Left renal cortex interstitium (tissue), 4 donors: ENCODE measurements at regions not wholly inside any gene's neighbourhood (a gene's known extent, or its start where the extent isn't known, plus 50 kb on each side); places are given as distances from the start of the nearest gene placed in this dataset.
"Not testable (repeated sequence)": the region's sequence is repeated elsewhere in the genome, so short reads cannot be mapped to it uniquely, and the experiment has no call there.

Experiments
- DNase-seq, 4 donors: peaks; one replicate each; pipeline ENCODE4 v3.0.0-alpha.2; 2013; ENCODE audit warnings: low read depth in 4 of 4, low spot score in 2 of 4, missing footprints in 1 of 4

- no peak for DNase-seq
Observed at GRCh38 chrX:102784550-102784949, 64.0 kb downstream of the GPRASP3 start.

DNA sequence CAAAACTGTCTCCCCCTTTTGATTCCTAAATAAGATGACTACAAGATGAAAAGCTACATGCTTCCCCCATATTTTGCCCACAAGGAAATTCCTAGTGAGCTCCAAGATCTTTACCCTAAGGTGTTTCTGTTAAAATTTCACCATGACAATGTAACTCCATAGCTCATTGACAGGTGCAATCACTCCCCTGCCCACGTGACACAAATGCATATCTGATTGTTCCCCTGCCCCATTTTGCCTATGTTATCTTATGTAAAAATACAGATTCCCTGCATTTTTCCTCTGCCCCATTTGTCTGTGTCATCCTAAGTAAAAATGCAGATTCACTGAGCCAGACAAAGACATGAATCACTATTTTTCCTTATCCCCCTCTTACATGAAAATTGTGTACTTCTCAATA is 66.7 kb downstream of the GPRASP3 start:
- DNase-seq = no peak

DNA sequence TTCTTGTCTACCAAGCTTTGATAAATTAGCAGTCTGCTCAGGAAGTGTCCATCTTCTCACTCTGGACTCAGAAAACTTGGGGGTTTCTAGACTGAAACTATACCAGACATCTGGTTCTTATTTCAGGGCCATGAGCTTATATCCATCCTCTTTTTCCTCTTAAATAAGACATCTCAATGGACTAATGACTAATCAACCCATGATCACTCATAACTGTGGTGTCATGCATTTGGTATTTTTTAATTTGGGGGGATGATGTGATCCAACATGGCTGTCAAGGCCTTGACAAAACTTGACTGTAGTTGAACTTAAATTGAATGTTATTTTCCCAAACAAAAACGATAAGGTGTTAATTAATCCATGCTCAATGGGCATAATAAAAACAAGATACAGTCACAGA is 87.8 kb downstream of the GPRASP3 start:
- no peak for DNase-seq

GRCh38 chrX:102818269-102818668 is 97.7 kb downstream of the GPRASP3 start:
- DNase-seq = not testable (repeated sequence)

DNA sequence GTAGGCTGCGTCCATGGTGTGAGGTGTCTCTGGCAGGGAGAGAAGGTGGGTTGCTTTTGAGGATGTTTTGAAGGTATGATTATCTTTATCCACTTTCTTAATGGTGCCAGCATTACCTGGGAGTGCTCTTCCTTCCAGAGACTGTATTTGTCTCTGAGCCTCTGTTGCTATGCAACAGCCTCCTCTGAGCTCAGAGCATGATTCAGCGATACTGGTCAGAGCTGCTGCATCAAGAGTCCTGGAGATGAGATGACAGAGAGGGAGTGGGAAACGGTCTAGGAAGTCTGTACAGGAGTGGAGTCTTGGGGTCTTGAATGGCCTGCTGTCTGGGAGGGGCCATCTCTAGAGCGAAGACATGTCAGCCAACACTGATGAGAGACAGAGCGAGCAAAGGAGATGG is 104.4 kb upstream of the RAB40AL start:
- no peak for DNase-seq

DNA sequence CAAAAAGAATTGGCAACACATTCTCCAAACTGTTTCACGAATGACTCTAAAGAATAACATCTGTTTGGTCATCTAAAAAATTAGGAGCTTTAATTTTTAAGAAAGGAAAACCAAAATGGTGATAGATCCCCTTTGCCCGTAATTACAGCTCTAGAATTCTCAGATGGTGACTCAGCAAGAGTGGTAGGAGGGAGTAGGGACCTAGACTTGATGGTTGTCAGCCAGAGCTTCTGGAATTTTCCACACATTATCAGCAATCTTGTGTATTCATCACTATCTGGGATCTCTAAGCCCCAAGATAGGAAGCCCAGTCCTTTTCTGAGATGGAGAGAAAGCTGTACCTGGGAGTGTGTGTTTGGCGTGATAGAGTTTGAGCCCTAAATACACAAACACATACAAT is 103.9 kb upstream of the RAB40AL start:
- no peak for DNase-seq

DNA sequence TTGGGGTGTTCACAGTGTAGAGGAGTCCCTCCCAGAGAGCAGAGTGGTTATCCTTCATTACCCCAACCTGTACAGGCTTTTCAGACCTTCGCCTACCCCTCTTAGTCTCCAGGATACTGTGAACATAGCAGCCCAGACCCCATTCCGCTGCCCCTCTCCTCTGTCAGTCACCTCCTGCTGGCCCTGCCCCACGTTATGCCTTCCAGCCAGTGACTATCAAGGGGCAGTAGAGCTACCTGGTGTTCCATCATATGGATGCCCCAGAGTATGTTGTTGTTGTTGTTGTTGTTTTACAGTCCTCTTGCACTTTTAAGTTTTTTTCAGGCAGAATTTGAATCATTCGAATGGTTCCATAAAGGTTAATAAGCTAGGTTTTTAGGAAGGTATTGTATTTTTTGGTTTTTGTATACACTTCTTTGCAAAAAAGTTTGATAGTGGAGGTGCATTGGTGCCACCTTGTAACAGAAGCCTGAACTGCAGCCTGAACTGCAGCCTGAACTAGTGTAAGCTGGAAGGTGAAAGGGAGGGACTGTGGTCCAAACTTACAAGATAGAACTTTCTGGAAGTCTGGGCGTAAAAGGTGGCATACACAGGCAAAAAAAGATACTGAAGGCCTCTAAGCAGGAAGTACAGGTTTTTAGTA is 101.4 kb upstream of the RAB40AL start:
- peak in 1 of 4 donors; percentile 2 for DNase-seq

- DNase-seq = no peak
Observed at GRCh38 chrX:102837847-102838246, 99.2 kb upstream of the RAB40AL start.

GRCh38 chrX:102840871-102841705 is 96.0 kb upstream of the RAB40AL start:
- no peak for DNase-seq

DNA sequence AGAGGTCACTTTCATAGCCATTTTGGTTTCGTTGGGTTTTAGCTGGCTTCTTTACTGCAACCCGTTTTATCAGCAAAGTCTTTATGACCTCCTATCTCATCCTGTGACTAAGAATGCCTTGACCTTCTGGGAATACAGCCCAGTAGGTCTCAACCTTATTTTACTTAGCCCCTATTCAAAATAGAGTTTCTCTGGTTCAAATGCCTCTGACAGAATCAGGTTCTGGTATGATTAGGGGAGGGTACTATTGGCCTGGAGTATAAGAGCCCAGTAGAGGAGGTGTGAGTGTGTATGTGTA is 95.4 kb upstream of the RAB40AL start:
- no peak for DNase-seq

DNA sequence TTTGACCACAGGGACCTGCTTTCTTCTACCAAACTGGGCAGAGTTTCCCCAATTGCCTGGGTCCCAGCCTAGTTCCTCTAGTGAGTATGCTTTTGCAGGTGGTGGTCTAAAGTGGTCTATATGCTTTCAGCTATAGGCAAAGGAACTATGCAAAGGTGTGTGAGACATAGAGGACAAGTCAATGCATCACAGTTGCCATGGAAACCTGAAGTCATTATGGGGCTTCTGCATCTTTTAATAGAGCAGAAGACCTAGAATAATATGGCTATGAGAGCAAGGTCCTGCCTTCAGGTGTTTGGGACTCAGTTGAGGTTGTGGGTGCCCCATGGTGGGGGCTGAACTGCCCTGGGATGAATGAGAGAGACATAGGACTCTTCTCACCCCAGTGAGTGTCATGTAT is 92.1 kb upstream of the RAB40AL start:
- DNase-seq = no peak

GRCh38 chrX:102846544-102847236 is 90.4 kb upstream of the RAB40AL start:
- DNase-seq = no peak

DNA sequence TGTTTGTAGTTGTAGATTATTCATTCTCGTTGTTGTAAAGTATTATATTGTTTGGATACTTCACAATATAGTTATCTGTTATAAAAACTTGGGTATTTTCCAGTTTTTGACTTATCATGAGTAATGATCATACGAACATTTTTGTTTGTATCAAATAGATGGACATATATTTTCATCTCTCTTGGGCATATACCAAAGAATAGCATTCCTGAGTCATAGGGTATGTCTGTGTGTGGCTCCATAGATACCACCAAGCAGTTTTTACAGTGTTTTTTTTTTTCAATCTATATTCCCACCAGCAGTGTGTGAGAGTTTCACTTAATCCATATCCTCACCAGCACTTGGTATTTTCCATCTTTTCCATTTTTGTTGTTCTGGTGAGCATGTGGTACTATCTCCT is 89.7 kb upstream of the RAB40AL start:
- no peak for DNase-seq

DNA sequence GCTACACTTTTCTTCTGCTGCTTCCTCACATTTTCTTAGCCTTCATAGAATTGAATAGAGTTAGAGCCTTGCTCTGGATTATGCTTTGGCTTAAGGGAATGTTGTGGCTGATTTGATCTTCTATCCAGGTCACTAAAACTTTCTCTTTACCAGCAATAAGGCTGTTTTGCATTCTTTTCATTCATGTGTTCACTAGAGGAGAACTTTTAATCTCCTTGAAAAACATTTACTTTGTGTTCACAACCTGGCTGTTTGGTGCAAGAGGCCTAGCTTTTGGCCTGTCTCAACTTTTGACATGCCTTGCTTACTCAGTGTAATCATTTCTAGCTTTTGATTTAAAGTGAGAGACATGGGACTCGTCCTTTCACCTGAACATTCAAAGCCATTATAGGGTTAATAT is 87.7 kb upstream of the RAB40AL start:
- no peak for DNase-seq

DNA sequence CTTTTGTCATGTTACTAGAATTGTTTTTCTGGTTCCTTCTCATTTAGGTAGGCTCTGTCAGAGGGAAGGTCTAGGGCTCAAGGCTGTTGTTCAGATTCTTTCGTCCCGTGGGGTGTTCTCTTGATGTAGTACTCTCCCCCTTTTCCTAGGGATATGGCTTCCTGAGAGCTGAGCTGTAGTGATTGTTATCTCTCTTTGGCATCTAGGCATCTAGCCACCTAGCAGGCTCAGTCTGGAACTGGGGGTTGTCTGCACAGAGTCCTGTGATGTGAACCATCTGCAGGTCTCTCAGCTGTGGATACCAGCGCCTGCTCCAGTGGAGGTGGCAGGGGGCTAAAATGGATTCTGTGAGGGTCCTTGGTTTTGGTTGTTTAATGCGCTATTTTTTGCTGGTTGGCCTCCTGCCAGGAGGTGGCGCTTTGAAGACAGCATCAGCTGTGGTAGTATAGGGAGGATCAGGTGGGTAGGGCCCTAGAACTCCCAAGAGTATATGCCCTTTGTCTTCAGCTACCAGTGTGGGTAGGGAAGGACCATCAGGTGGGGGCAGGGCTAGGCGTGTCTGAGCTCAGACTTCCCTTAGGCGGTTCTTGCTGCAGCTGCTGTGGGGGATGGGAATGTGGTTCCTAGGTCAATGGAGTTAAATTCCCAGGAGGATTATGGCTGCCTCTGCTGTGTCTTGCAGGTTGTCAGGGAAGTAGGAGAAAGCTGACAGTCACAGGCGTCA is 78.1 kb upstream of the RAB40AL start:
- DNase-seq = not testable (repeated sequence)

GRCh38 chrX:102859550-102859871 is 77.6 kb upstream of the RAB40AL start:
- no peak for DNase-seq

GRCh38 chrX:102860235-102860634 is 76.8 kb upstream of the RAB40AL start:
- DNase-seq = no peak

DNA sequence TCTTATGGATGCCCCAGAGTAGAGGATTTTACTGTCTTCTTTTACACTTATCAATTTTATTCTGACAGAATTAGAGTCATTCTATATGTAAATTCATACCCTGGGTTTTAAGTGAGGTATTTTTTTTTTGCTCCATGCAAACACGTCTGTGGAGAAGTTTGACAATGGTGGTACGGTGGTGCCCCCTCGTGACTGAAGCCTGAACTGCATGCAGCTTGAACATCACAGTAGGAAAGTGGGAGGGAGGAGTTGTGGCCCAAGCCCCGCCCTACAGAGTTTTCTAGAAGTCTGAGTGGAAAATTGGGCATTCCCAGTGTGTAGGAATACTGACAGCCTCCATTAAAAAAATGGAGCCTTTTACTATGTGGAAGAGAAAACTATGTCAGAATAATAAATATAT is 73.3 kb upstream of the RAB40AL start:
- DNase-seq = peak; percentile 4 to 63 (median 28)

DNA sequence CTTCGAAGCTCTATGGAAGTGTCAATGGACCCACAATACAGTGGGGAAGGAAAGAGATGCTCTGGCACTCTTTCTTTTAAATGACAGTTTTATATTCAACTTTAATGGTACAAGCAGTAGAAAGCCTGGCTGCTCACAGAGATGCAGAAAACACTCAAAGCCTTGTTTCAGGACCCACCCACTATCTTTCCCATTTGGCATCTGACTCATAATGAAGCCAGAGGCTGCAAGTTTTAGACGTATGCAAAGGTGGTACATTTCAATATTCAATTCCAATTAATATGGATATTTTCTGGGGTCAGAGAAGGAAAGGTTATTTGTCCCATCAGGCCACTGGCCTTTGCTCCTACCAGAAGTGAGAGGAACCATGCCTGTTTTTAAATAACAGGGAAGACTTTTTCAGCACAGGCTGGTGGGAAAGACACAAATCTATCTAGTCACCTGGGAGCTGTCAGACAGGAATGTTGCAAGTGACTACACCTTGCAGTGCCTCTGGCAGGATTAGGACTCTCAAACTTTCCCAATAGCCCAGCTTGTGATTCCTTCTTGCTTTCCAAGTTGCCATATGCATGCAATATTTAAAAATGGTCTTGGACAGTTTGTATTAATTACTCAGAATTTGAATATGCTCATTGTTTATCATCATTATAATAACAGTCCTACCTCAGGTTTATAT is 70.0 kb upstream of the RAB40AL start:
- DNase-seq = no peak

DNA sequence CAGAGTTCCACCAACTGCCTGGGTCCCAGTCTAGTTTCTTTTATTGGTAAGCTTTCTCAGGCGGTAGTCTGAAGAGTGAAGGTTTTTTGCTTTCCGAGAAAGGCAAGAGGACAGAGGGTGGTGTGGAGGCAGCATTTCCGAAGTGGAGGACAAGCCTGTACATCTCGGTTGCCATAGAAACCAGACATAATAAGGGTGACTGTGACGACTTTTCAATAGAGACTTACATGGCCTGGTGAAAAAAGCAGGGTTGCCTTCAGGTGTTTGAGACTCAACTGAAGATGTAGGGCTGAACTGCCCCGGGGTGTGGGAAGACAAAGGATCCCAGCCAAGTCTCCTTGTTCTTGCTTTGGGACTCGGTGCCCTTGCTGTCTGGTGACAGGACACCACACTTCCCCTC is 53.6 kb upstream of the RAB40AL start:
- DNase-seq = no peak
